ENCODE measurements at regions not wholly inside any gene's neighbourhood (a gene's known extent, or its start where the extent isn't known, plus 50 kb on each side); places are given as distances from the start of the nearest gene placed in this dataset.

DNA sequence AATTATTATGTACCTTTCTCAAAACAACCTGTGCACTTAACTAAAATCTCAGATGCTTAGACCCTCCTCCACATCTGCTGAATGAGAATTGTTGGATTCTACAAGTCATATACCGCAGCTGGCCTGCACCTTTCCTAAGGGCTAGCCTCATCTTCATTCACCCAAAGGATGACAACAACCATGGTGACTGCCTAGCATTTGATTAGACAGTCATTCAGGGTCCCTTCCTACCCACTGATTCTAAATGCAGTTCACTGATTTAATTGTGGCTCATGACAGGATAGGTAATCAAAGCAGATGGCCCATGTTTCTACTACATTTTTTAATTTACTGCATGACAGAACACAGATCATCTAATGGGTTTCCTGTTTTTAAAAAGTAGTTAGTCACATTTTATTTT lies 551.9 kb upstream of the SLC10A2 start (continued):
- TF ChIP-seq, protein P1, sequence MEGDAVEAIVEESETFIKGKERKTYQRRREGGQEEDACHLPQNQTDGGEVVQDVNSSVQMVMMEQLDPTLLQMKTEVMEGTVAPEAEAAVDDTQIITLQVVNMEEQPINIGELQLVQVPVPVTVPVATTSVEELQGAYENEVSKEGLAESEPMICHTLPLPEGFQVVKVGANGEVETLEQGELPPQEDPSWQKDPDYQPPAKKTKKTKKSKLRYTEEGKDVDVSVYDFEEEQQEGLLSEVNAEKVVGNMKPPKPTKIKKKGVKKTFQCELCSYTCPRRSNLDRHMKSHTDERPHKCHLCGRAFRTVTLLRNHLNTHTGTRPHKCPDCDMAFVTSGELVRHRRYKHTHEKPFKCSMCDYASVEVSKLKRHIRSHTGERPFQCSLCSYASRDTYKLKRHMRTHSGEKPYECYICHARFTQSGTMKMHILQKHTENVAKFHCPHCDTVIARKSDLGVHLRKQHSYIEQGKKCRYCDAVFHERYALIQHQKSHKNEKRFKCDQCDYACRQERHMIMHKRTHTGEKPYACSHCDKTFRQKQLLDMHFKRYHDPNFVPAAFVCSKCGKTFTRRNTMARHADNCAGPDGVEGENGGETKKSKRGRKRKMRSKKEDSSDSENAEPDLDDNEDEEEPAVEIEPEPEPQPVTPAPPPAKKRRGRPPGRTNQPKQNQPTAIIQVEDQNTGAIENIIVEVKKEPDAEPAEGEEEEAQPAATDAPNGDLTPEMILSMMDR (conservative IDR thresholded peaks at IDR 0.05; ENCODE audit: low read depth in 2 of 2): no peak
- TF ChIP-seq POLR2AphosphoS5 (IDR thresholded peaks at IDR 0.05; ENCODE audit: low read depth) (no peak), CREB1 (CRISPR knock-in tag; IDR thresholded peaks at IDR 0.05; ENCODE audit: low read depth) (no peak), ZNF114 (CRISPR knock-in tag; IDR thresholded peaks at IDR 0.05) (no peak), EZH2phosphoT487 (IDR thresholded peaks at IDR 0.05; ENCODE audit: unreplicated experiment) (no peak), ZNF331 (CRISPR knock-in tag; IDR thresholded peaks at IDR 0.05; ENCODE audit: low read depth) (no peak), JUNB (IDR thresholded peaks at IDR 0.05; ENCODE audit: unreplicated experiment) (no peak)

DNA sequence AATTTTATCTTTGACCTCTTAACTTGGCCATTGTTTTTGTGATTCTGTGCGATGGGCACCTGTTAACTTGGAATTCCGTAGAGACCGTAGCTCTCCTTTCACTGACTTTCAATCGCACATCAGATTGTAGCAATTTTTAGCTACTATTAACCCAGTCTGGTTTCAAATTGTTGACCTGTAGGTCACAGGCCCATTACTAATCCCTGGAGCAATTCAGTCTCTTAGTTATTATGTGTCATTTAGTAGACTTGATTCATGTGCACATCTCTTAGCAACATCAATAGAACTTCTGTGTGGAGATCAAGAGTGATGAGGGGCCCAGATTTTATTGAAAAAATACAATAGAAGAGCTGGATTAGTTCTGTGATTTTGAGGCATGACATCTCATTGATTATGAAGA lies 549.6 kb upstream of the SLC10A2 start:
- no peaks in the 10 kb centered on the region for H4K20me1 ChIP-seq (replicated peaks; ENCODE audit: insufficient read depth)
- 0 out of 2 replicates have a peak, but pooled peaks cover 2% of the 10 kb centered on the region for H3K4me1 ChIP-seq (ENCODE audit: insufficient read depth)
- H3K4me3 ChIP-seq: no peak overlapping the region
- H3K9me3 Mint-ChIP-seq: no peaks in the 10 kb centered on the region
- no peaks in the 10 kb centered on the region for H3K27me3 Mint-ChIP-seq (ENCODE audit: insufficient read depth, low read depth, poor library complexity)
- DNase-seq (ENCODE audit: low spot score): no peak
- no peaks in the 10 kb centered on the region for H3K9me2 ChIP-seq (ENCODE audit: insufficient read depth)
- H3K4me2 ChIP-seq: no peak overlapping the region
- no peak for ATAC-seq
- no peaks in the 10 kb centered on the region for H3K36me3 ChIP-seq (ENCODE audit: insufficient read depth)
- H3K27ac ChIP-seq (ENCODE audit: low read depth): no peak overlapping the region
- no peak overlapping the region for H3K4me3 Mint-ChIP-seq
- no peaks in the 10 kb centered on the region for H3K36me3 Mint-ChIP-seq (ENCODE audit: low read depth)
- peaks cover 2% of the 10 kb centered on the region; the same call in 2 of the 3 replicates for H3K4me1 Mint-ChIP-seq
- H3K79me2 ChIP-seq (replicated peaks; ENCODE audit: insufficient read depth): no peaks in the 10 kb centered on the region
- H3F3A ChIP-seq (replicated peaks; ENCODE audit: low read depth): no peaks in the 10 kb centered on the region
- no peaks in the 10 kb centered on the region for H3K27me3 ChIP-seq (ENCODE audit: insufficient read depth)
- H2AFZ ChIP-seq: no peak overlapping the region
- H3K27ac Mint-ChIP-seq: no peak overlapping the region
- TF ChIP-seq, protein P1 (conservative IDR thresholded peaks at IDR 0.05; ENCODE audit: low read depth in 2 of 2): no peak
- TF ChIP-seq, protein P2, sequence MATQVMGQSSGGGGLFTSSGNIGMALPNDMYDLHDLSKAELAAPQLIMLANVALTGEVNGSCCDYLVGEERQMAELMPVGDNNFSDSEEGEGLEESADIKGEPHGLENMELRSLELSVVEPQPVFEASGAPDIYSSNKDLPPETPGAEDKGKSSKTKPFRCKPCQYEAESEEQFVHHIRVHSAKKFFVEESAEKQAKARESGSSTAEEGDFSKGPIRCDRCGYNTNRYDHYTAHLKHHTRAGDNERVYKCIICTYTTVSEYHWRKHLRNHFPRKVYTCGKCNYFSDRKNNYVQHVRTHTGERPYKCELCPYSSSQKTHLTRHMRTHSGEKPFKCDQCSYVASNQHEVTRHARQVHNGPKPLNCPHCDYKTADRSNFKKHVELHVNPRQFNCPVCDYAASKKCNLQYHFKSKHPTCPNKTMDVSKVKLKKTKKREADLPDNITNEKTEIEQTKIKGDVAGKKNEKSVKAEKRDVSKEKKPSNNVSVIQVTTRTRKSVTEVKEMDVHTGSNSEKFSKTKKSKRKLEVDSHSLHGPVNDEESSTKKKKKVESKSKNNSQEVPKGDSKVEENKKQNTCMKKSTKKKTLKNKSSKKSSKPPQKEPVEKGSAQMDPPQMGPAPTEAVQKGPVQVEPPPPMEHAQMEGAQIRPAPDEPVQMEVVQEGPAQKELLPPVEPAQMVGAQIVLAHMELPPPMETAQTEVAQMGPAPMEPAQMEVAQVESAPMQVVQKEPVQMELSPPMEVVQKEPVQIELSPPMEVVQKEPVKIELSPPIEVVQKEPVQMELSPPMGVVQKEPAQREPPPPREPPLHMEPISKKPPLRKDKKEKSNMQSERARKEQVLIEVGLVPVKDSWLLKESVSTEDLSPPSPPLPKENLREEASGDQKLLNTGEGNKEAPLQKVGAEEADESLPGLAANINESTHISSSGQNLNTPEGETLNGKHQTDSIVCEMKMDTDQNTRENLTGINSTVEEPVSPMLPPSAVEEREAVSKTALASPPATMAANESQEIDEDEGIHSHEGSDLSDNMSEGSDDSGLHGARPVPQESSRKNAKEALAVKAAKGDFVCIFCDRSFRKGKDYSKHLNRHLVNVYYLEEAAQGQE (IDR thresholded peaks at IDR 0.05; ENCODE audit: unreplicated experiment): no peak
- no peak for TF ChIP-seq EZH2 (IDR thresholded peaks at IDR 0.05; ENCODE audit: low read depth, unreplicated experiment)
- TF ChIP-seq ZNF114 (CRISPR knock-in tag; IDR thresholded peaks at IDR 0.05): no peak
- no peak for TF ChIP-seq EZH2phosphoT487 (IDR thresholded peaks at IDR 0.05; ENCODE audit: unreplicated experiment)
- no peak for TF ChIP-seq POLR2AphosphoS5 (IDR thresholded peaks at IDR 0.05; ENCODE audit: low read depth)
- no peak for TF ChIP-seq STAT1 (IDR thresholded peaks at IDR 0.05; ENCODE audit: unreplicated experiment)
- no peak for TF ChIP-seq CREB1 (CRISPR knock-in tag; IDR thresholded peaks at IDR 0.05; ENCODE audit: low read depth)
- TF ChIP-seq, protein P3, sequence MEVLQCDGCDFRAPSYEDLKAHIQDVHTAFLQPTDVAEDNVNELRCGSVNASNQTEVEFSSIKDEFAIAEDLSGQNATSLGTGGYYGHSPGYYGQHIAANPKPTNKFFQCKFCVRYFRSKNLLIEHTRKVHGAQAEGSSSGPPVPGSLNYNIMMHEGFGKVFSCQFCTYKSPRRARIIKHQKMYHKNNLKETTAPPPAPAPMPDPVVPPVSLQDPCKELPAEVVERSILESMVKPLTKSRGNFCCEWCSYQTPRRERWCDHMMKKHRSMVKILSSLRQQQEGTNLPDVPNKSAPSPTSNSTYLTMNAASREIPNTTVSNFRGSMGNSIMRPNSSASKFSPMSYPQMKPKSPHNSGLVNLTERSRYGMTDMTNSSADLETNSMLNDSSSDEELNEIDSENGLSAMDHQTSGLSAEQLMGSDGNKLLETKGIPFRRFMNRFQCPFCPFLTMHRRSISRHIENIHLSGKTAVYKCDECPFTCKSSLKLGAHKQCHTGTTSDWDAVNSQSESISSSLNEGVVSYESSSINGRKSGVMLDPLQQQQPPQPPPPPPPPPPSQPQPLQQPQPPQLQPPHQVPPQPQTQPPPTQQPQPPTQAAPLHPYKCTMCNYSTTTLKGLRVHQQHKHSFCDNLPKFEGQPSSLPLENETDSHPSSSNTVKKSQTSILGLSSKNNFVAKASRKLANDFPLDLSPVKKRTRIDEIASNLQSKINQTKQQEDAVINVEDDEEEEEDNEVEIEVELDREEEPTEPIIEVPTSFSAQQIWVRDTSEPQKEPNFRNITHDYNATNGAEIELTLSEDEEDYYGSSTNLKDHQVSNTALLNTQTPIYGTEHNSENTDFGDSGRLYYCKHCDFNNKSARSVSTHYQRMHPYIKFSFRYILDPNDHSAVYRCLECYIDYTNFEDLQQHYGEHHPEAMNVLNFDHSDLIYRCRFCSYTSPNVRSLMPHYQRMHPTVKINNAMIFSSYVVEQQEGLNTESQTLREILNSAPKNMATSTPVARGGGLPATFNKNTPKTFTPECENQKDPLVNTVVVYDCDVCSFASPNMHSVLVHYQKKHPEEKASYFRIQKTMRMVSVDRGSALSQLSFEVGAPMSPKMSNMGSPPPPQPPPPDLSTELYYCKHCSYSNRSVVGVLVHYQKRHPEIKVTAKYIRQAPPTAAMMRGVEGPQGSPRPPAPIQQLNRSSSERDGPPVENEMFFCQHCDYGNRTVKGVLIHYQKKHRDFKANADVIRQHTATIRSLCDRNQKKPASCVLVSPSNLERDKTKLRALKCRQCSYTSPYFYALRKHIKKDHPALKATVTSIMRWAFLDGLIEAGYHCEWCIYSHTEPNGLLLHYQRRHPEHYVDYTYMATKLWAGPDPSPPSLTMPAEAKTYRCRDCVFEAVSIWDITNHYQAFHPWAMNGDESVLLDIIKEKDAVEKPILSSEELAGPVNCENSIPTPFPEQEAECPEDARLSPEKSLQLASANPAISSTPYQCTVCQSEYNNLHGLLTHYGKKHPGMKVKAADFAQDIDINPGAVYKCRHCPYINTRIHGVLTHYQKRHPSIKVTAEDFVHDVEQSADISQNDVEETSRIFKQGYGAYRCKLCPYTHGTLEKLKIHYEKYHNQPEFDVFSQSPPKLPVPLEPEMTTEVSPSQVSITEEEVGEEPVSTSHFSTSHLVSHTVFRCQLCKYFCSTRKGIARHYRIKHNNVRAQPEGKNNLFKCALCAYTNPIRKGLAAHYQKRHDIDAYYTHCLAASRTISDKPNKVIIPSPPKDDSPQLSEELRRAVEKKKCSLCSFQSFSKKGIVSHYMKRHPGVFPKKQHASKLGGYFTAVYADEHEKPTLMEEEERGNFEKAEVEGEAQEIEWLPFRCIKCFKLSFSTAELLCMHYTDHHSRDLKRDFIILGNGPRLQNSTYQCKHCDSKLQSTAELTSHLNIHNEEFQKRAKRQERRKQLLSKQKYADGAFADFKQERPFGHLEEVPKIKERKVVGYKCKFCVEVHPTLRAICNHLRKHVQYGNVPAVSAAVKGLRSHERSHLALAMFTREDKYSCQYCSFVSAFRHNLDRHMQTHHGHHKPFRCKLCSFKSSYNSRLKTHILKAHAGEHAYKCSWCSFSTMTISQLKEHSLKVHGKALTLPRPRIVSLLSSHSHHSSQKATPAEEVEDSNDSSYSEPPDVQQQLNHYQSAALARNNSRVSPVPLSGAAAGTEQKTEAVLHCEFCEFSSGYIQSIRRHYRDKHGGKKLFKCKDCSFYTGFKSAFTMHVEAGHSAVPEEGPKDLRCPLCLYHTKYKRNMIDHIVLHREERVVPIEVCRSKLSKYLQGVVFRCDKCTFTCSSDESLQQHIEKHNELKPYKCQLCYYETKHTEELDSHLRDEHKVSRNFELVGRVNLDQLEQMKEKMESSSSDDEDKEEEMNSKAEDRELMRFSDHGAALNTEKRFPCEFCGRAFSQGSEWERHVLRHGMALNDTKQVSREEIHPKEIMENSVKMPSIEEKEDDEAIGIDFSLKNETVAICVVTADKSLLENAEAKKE (CRISPR knock-in tag; IDR thresholded peaks at IDR 0.05): no peak

Data from GM23338 (cell line).